ENCODE measurements at regions not wholly inside any gene's neighbourhood (a gene's known extent, or its start where the extent isn't known, plus 50 kb on each side); places are given as distances from the start of the nearest gene placed in this dataset.

DNA sequence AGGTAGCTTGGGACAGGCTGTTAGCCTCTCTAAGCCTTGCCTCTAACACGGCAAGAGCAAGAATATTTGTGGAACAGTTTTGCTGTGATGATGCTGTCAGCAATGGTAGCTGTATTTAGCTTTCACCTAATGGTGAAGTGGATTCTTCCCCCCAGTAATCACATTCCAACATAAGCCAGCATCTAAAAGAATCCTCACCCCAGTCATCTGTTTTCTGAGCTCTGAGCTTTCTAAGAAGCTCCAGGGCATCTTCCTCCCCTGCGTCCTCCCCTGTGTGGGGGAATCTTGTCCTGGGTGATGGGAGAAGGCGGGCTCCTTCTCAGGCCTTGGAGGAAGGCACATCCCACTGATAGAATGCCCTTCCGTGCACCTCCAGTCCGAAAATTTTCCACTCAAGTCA is 367.6 kb downstream of the BRD1 start:
- TF ChIP-seq, protein P1, sequence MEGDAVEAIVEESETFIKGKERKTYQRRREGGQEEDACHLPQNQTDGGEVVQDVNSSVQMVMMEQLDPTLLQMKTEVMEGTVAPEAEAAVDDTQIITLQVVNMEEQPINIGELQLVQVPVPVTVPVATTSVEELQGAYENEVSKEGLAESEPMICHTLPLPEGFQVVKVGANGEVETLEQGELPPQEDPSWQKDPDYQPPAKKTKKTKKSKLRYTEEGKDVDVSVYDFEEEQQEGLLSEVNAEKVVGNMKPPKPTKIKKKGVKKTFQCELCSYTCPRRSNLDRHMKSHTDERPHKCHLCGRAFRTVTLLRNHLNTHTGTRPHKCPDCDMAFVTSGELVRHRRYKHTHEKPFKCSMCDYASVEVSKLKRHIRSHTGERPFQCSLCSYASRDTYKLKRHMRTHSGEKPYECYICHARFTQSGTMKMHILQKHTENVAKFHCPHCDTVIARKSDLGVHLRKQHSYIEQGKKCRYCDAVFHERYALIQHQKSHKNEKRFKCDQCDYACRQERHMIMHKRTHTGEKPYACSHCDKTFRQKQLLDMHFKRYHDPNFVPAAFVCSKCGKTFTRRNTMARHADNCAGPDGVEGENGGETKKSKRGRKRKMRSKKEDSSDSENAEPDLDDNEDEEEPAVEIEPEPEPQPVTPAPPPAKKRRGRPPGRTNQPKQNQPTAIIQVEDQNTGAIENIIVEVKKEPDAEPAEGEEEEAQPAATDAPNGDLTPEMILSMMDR (IDR thresholded peaks at IDR 0.05; ENCODE audit: low read depth, low read length, poor library complexity, severe bottlenecking), result no peak
- no peak for TF ChIP-seq EZH2phosphoT487 (IDR thresholded peaks at IDR 0.05; ENCODE audit: borderline replicate concordance, low read length)
